ENCODE measurements at regions not wholly inside any gene's neighbourhood (a gene's known extent, or its start where the extent isn't known, plus 50 kb on each side); places are given as distances from the start of the nearest gene placed in this dataset.

- TF ChIP-seq TCF7L2 (IDR thresholded peaks at IDR 0.05; ENCODE audit: borderline replicate concordance, extremely low read depth, insufficient read depth, insufficient read length), result no peak
- TF ChIP-seq EZH2 (IDR thresholded peaks at IDR 0.05), result no peak
- TF ChIP-seq CBX3 (IDR thresholded peaks at IDR 0.05; ENCODE audit: low read depth), result no peak
- TF ChIP-seq YY1 (IDR thresholded peaks at IDR 0.05; ENCODE audit: extremely low read depth, insufficient replicate concordance, low read depth, low read length), result no peak
- no peak for TF ChIP-seq CEBPB (IDR thresholded peaks at IDR 0.05; ENCODE audit: low read depth)
- no peak for TF ChIP-seq SIN3A (IDR thresholded peaks at IDR 0.05; ENCODE audit: low read depth)
- no peak for TF ChIP-seq ZBTB33 (IDR thresholded peaks at IDR 0.05; ENCODE audit: extremely low read depth, insufficient replicate concordance, low read length)
- no peak for TF ChIP-seq ZNF274 (IDR thresholded peaks at IDR 0.05; ENCODE audit: low read depth, low read length)
These were observed 54.2 kb upstream of the RMST start (continued) for GRCh38 chr12:97408363-97408762.

- H2AFZ ChIP-seq (ENCODE audit: low read depth, low read length, poor library complexity, severe bottlenecking), result no peak overlapping the region
- no peaks in the 10 kb centered on the region for H3K36me3 ChIP-seq (ENCODE audit: control insufficient read depth in 1 of 2, insufficient read depth in 2 of 2, low read length in 2 of 2)
- no TSS peak for BruUV-seq (replicated peaks)
- intact Hi-C loops (cut with micrococcal nuclease), result no loop called here
- ChIA-PET RAD21 (ENCODE audit: low non-redundant PET in 1 of 2, low total read pairs in 2 of 2, uncharacterized antibody in 2 of 2, unreplicated experiment in 2 of 2) (no interaction called here), CTCF (no interaction called here), POLR2A (no interaction called here)
- H3K9me2 ChIP-seq (ENCODE audit: insufficient read depth), result no peaks in the 10 kb centered on the region
- no peaks in the 10 kb centered on the region for H3K4me1 ChIP-seq (ENCODE audit: control insufficient read depth in 1 of 2, insufficient read depth in 2 of 2, low read length in 2 of 2)
- H4K20me1 ChIP-seq (ENCODE audit: insufficient read depth), result no peaks in the 10 kb centered on the region
- no peaks in the 10 kb centered on the region for H3K9me3 ChIP-seq (ENCODE audit: control insufficient read depth in 1 of 2, insufficient read depth in 1 of 2, low read depth in 1 of 2, low read length in 2 of 2)
- DNase-seq (ENCODE audit: low read depth, low spot score) (no peak), ATAC-seq (no peak)
- H3K79me2 ChIP-seq (ENCODE audit: insufficient read depth, low read length), result no peaks in the 10 kb centered on the region
- TF ChIP-seq CEBPB (IDR thresholded peaks at IDR 0.05; ENCODE audit: low read depth), result no peak
- TF ChIP-seq ZNF274 (IDR thresholded peaks at IDR 0.05; ENCODE audit: low read depth, low read length), result no peak
- 0 out of 2 replicates have a peak, but pooled peaks cover 7% of the 10 kb centered on the region for H3K27me3 ChIP-seq (ENCODE audit: insufficient read depth, low read length)
- H3K4me3 ChIP-seq (replicated peaks in 1 of 2; ENCODE audit: low read depth in 1 of 2, low read length in 2 of 2), result no peak overlapping the region
- H3K9ac ChIP-seq (ENCODE audit: low read length), result no peak overlapping the region
- H3K27ac ChIP-seq (ENCODE audit: low read depth, low read length), result no peak overlapping the region
- no peak overlapping the region for H3K4me2 ChIP-seq (ENCODE audit: low read length)
These were observed 51.3 kb upstream of the RMST start for GRCh38 chr12:97411341-97411740.

Measured in HCT116 (cell line).